Calu3 (cell line): ENCODE measurements at regions not wholly inside any gene's neighbourhood (a gene's known extent, or its start where the extent isn't known, plus 50 kb on each side); places are given as distances from the start of the nearest gene placed in this dataset.

ENCODE experiments used
- BruUV-seq: library from RNA; stranded (reverse); fragments of 400-500 nt; replicated peaks from 2 replicates; lab custom pipeline; 2021; lab: Mats Ljungman, UMichigan
- CTCF ChIA-PET: fragments of 300-600 bp; sonication (Branson Sonifier 250); formaldehyde crosslinking; loops from one replicate; lab custom pipeline; 2022; ENCODE audit warnings: antibody characterized with exemption; lab: Charles Lee
- DNase-seq: peaks from one replicate; pipeline ENCODE4 v3.0.0; 2022
- H3K27ac Mint-ChIP-seq: one replicate; pipeline ENCODE4 v1.8.0; 2022; ENCODE audit warnings: mixed read lengths; ENCODE audit not compliant: unreplicated experiment
- H3K27me3 Mint-ChIP-seq: one replicate; pipeline ENCODE4 v1.8.0; 2022; ENCODE audit warnings: mixed read lengths; ENCODE audit not compliant: unreplicated experiment
- H3K36me3 Mint-ChIP-seq: one replicate; pipeline ENCODE4 v1.8.0; 2022; ENCODE audit warnings: mild to moderate bottlenecking, moderate library complexity, mixed read lengths; ENCODE audit not compliant: insufficient read depth, unreplicated experiment
- H3K4me1 Mint-ChIP-seq: one replicate; pipeline ENCODE4 v1.8.0; 2022; ENCODE audit warnings: mild to moderate bottlenecking, low read depth, mixed read lengths; ENCODE audit not compliant: unreplicated experiment
- H3K4me3 Mint-ChIP-seq: one replicate; pipeline ENCODE4 v1.8.0; 2022; ENCODE audit warnings: mild to moderate bottlenecking, low read depth, moderate library complexity, mixed read lengths; ENCODE audit not compliant: unreplicated experiment
- H3K9me3 Mint-ChIP-seq: one replicate; pipeline ENCODE4 v1.8.0; 2022; ENCODE audit warnings: low read depth, mixed read lengths; ENCODE audit not compliant: unreplicated experiment
- CTCF ChIP-seq: fragments of 200-600 bp; IDR thresholded peaks from one replicate; pipeline ENCODE4 v1.8.0; 2022; ENCODE audit warnings: antibody characterized with exemption; ENCODE audit not compliant: unreplicated experiment
- intact Hi-C: fragments of 100-400 bp; cut with micrococcal nuclease; formaldehyde crosslinking; loops from one replicate; pipeline ENCODE4 v1.10.0; 2022; ENCODE audit not compliant: unreplicated experiment

DNA sequence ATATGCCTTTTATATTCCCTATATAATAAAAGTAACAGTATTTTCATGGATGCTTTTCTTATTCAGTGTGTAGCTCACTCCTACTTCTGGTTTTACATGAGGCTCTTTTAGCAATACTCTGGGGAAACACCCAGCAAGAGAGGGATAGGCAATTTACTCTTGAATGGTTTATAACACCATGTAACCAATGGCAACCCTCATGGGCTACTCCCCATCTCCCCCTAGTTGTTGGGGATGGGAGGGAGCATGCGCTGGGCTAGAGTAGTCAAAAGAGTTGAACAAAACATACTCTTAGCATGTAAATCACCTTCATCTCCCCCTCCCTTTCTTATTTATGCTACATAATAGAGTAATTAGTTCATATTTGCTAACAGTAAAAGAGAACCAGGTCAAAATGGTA, 140.1 kb upstream of the LRFN2 start:
- H3K9me3 Mint-ChIP-seq, result no peaks in the 10 kb centered on the region
- no peak overlapping the region for H3K4me3 Mint-ChIP-seq
- DNase-seq, result no peak
- TF ChIP-seq CTCF, result no peak
- H3K27ac Mint-ChIP-seq, result no peak overlapping the region
- intact Hi-C loops, result no loop called here
- H3K27me3 Mint-ChIP-seq, result peaks cover 70% of the 10 kb centered on the region
- CTCF ChIA-PET, result interaction anchor here (0.7 kb wide), 1 partner anchor 32 kb away, joined by 3 read pairs; no protein-coding TSS in a partner anchor
- H3K4me1 Mint-ChIP-seq, result no peaks in the 10 kb centered on the region
- BruUV-seq, result no TSS peak
- H3K36me3 Mint-ChIP-seq, result no peaks in the 10 kb centered on the region

GRCh38 chr6:40726853-40727252, 139.7 kb upstream of the LRFN2 start:
- no peak for DNase-seq
- Mint-ChIP-seq H3K4me3 (no peak overlapping the region), H3K27ac (no peak overlapping the region), H3K9me3 (no peaks in the 10 kb centered on the region), H3K4me1 (no peaks in the 10 kb centered on the region), H3K36me3 (no peaks in the 10 kb centered on the region), H3K27me3 (peaks cover 70% of the 10 kb centered on the region)
- BruUV-seq, result no TSS peak
- CTCF ChIA-PET, result no interaction called here
- intact Hi-C loops, result no loop called here
- no peak for TF ChIP-seq CTCF

DNA sequence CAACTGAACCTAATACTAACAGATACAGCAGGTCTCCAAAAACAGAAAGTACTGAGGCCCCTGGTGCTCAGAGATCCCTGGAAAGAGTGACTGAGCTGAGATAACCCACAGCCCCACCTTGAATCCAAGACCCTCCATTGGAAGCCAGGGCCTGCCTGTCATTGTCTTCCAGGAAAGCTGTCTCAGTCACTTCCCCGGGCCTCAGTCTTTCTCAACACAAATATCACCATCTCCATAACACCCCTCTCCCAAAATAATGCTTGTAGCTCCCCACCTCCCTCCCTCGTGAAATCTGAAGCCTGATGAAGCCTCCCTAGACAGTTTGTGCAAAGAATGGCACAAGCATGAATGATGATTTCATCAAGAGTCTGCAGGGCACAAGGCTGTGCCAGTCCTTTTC, 138.2 kb upstream of the LRFN2 start:
- Mint-ChIP-seq H3K4me3 (no peak overlapping the region), H3K36me3 (no peaks in the 10 kb centered on the region), H3K9me3 (no peaks in the 10 kb centered on the region), H3K4me1 (no peaks in the 10 kb centered on the region), H3K27ac (no peak overlapping the region), H3K27me3 (peaks cover 64% of the 10 kb centered on the region)
- CTCF ChIA-PET, result interaction anchor here (0.5 kb wide), 1 partner anchor 37 kb away, joined by 5 read pairs; no protein-coding TSS in a partner anchor
- BruUV-seq, result no TSS peak
- no peak for DNase-seq
- intact Hi-C loops, result no loop called here
- no peak for TF ChIP-seq CTCF

GRCh38 chr6:40724886-40725285, 137.7 kb upstream of the LRFN2 start:
- H3K4me3 Mint-ChIP-seq, result no peak overlapping the region
- DNase-seq, result no peak
- H3K27ac Mint-ChIP-seq, result no peak overlapping the region
- BruUV-seq, result no TSS peak
- intact Hi-C loops, result no loop called here
- H3K4me1 Mint-ChIP-seq, result no peaks in the 10 kb centered on the region
- CTCF ChIA-PET, result interaction anchor here (0.5 kb wide), 1 partner anchor 36 kb away, joined by 5 read pairs; no protein-coding TSS in a partner anchor
- H3K36me3 Mint-ChIP-seq, result no peaks in the 10 kb centered on the region
- H3K27me3 Mint-ChIP-seq, result peaks cover 64% of the 10 kb centered on the region
- H3K9me3 Mint-ChIP-seq, result no peaks in the 10 kb centered on the region
- TF ChIP-seq CTCF, result no peak
